AG04449 (cell line): ENCODE measurements at regions not wholly inside any gene's neighbourhood (a gene's known extent, or its start where the extent isn't known, plus 50 kb on each side); places are given as distances from the start of the nearest gene placed in this dataset.

Experiments used
- CTCF ChIA-PET: fragments of 350-600 bp; formaldehyde crosslinking; extraction: SDS; loops from one replicate; lab custom pipeline; 2021; ENCODE audit warnings: antibody characterized with exemption; lab: Yijun Ruan, JAX
- POLR2A ChIA-PET: fragments of 400-600, 350-600 bp; formaldehyde crosslinking; extraction: SDS; loops from one replicate; lab custom pipeline; 2020; ENCODE audit warnings: antibody characterized with exemption, inconsistent platforms; lab: Yijun Ruan, JAX
- DNase-seq: peaks from one replicate; pipeline ENCODE4 v3.0.0-alpha.2; 2010; ENCODE audit warnings: low read depth, low spot score
- H3K4me3 ChIP-seq: 2 replicates; pipeline ENCODE4 v1.5.1; 2011; ENCODE audit warnings: low read depth, mild to moderate bottlenecking, control low read depth, low read length
- CTCF ChIP-seq: IDR thresholded peaks from one replicate; pipeline ENCODE4 v1.5.1; 2011; ENCODE audit warnings: mild to moderate bottlenecking, moderate library complexity, low read length, control low read depth, inconsistent platforms; ENCODE audit not compliant: insufficient read depth; ENCODE audit errors: missing control alignments

GRCh38 chr16:17654142-17654541 is 183.4 kb upstream of the XYLT1 start:
- DNase-seq = no peak
- TF ChIP-seq CTCF = no peak
- no peak overlapping the region for H3K4me3 ChIP-seq
- ChIA-PET CTCF (interaction anchor here (1.0 kb wide), 1 partner anchor 15 kb away, joined by 3 read pairs; no protein-coding TSS in a partner anchor), POLR2A (no interaction called here)

DNA sequence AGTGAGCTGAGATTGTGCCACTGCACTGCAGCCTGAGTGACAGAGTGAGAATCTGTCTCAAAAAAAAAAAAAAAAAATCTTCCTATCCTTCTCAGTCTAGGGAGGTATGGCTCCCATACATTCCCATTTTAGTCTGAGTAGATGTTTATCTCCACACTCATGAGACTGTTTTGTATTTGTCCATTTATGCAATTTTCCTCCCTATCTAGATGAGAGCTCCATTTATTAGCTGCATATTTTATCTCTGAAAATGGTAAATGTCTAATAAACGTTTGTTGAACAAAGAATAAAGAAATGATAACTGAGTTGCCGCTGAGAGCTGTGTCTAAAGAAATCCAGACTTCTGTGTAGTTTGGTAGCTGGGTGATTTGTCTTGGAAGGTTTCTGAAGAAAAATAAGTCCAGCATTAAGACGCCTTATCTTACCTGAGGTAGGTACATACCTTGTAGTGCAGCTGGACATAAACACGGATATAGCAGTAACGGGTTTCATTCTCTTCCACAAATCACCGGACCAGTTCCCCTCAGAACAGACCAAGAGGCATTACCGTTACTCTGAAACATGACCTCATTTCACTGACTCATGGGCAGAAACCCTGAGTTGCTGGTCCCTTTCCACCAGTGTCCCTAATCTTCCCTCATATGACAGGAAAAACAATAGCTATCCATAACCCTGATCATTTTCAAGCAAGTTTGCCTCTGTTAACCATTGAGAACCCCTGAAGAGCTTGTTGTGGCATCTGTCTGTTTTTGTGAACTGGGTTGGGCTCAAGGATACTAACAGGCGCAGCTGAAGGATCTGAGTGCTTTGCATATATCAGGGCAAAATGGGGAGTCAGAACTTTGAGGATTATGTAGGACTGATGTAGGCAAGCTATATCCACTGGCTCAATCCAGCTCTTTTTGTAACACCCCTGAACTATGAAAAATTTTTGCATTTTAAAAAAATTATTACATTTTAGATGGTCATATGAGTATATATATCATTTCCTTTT is 177.4 kb upstream of the XYLT1 start:
- ChIA-PET CTCF (interaction anchor here (1.4 kb wide), 1 partner anchor 68 kb away, joined by 4 read pairs; no protein-coding TSS in a partner anchor), POLR2A (interaction anchor here (0.6 kb wide), 1 partner anchor 45 kb away, joined by 3 read pairs; no protein-coding TSS in a partner anchor)
- TF ChIP-seq CTCF = no peak
- no peak for DNase-seq
- H3K4me3 ChIP-seq = no peak overlapping the region

- CTCF ChIA-PET = no interaction called here
- POLR2A ChIA-PET = no interaction called here
Observed at GRCh38 chr16:17643935-17644334, 173.2 kb upstream of the XYLT1 start.

GRCh38 chr16:17641990-17642389 is 171.2 kb upstream of the XYLT1 start:
- ChIA-PET POLR2A (no interaction called here), CTCF (no interaction called here)
- no peak for DNase-seq
- no peak overlapping the region for H3K4me3 ChIP-seq
- TF ChIP-seq CTCF = no peak

More at GRCh38 chr16:17643935-17644334, 173.2 kb upstream of the XYLT1 start:
- no peak for TF ChIP-seq CTCF
- DNase-seq = no peak
- H3K4me3 ChIP-seq = no peak overlapping the region

GRCh38 chr16:17638134-17638533 is 167.4 kb upstream of the XYLT1 start:
- TF ChIP-seq CTCF = no peak
- ChIA-PET POLR2A (no interaction called here), CTCF (no interaction called here)
- no peak for DNase-seq
- H3K4me3 ChIP-seq = no peak overlapping the region

DNA sequence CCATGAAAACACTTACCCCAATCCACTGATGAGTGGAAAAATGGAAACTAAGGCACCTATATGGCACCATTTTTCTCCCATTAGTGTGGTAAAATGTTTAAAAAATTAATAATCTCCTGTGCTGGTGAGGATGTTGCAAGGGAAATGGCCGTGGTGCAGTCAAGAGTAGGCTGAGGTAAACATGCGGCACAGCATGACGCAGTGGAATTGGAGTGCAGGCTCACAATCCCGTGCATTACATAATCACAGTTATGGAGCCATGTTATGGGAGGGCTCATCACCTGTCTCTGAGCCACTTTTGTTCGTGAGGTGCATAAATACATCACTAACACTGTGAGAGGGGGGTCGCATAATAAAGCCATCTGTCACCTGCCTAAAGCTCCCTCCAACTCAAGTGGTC is 164.4 kb upstream of the XYLT1 start:
- DNase-seq = no peak
- POLR2A ChIA-PET = no interaction called here
- no peak overlapping the region for H3K4me3 ChIP-seq
- CTCF ChIA-PET = no interaction called here
- no peak for TF ChIP-seq CTCF
